ENCODE measurements at regions not wholly inside any gene's neighbourhood (a gene's known extent, or its start where the extent isn't known, plus 50 kb on each side); places are given as distances from the start of the nearest gene placed in this dataset.

GRCh38 chr18:38427234-38427633 lies 861.6 kb upstream of the CELF4 start:
- Histone ChIP-seq H3K4me3 (ENCODE audit: low read length) (no peak overlapping the region), H3K27me3 (ENCODE audit: control insufficient read depth, insufficient read depth) (no peaks in the 10 kb centered on the region), H3K4me1 (ENCODE audit: control insufficient read depth, insufficient read depth, low read length) (no peaks in the 10 kb centered on the region), H3K27ac (ENCODE audit: low read length) (no peak overlapping the region), H3K9me3 (ENCODE audit: control insufficient read depth, low read length) (no peaks in the 10 kb centered on the region)
- DNase-seq (no peak), ATAC-seq (no peak)
- intact Hi-C loops (cut with DNase I), result no loop called here
- WGBS, result 86% methylated on average over 2 of the region's 2 CpGs

GRCh38 chr18:38421872-38422615 lies 856.4 kb upstream of the CELF4 start:
- no peaks in the 10 kb centered on the region for H3K27me3 ChIP-seq (ENCODE audit: control insufficient read depth, insufficient read depth)
- H3K27ac ChIP-seq (ENCODE audit: low read length), result no peak overlapping the region
- no peak for ATAC-seq
- WGBS, result 85% methylated on average over 6 of the region's 6 CpGs
- intact Hi-C loops (cut with DNase I), result no loop called here
- no peak for DNase-seq
- no peaks in the 10 kb centered on the region for H3K9me3 ChIP-seq (ENCODE audit: control insufficient read depth, low read length)
- H3K4me3 ChIP-seq (ENCODE audit: low read length), result no peak overlapping the region
- no peaks in the 10 kb centered on the region for H3K4me1 ChIP-seq (ENCODE audit: control insufficient read depth, insufficient read depth, low read length)

- H3K4me3 ChIP-seq (ENCODE audit: low read length), result no peak overlapping the region
- no peaks in the 10 kb centered on the region for H3K9me3 ChIP-seq (ENCODE audit: control insufficient read depth, low read length)
- ATAC-seq (no peak), DNase-seq (no peak)
- WGBS, result 77% methylated on average over 10 of the region's 10 CpGs
- no peak overlapping the region for H3K27ac ChIP-seq (ENCODE audit: low read length)
- intact Hi-C loops (cut with DNase I), result no loop called here
- H3K4me1 ChIP-seq (ENCODE audit: control insufficient read depth, insufficient read depth, low read length), result no peaks in the 10 kb centered on the region
- H3K27me3 ChIP-seq (ENCODE audit: control insufficient read depth, insufficient read depth), result no peaks in the 10 kb centered on the region
Measured at GRCh38 chr18:38421021-38421420, 855.4 kb upstream of the CELF4 start.

GRCh38 chr18:38420611-38421010 lies 855.0 kb upstream of the CELF4 start:
- Histone ChIP-seq H3K27ac (ENCODE audit: low read length) (no peak overlapping the region), H3K9me3 (ENCODE audit: control insufficient read depth, low read length) (no peaks in the 10 kb centered on the region), H3K4me1 (ENCODE audit: control insufficient read depth, insufficient read depth, low read length) (no peaks in the 10 kb centered on the region), H3K27me3 (ENCODE audit: control insufficient read depth, insufficient read depth) (no peaks in the 10 kb centered on the region), H3K4me3 (ENCODE audit: low read length) (no peak overlapping the region)
- ATAC-seq, result no peak
- DNase-seq, result no peak
- intact Hi-C loops (cut with DNase I), result no loop called here
- WGBS, result 53% methylated on average over 3 of the region's 3 CpGs

GRCh38 chr18:38415811-38416210 lies 850.2 kb upstream of the CELF4 start:
- WGBS, result 87% methylated on average over 4 of the region's 4 CpGs
- no peaks in the 10 kb centered on the region for H3K9me3 ChIP-seq (ENCODE audit: control insufficient read depth, low read length)
- H3K4me3 ChIP-seq (ENCODE audit: low read length), result no peak overlapping the region
- DNase-seq (no peak), ATAC-seq (no peak)
- intact Hi-C loops (cut with DNase I), result no loop called here
- H3K4me1 ChIP-seq (ENCODE audit: control insufficient read depth, insufficient read depth, low read length), result no peaks in the 10 kb centered on the region
- H3K27ac ChIP-seq (ENCODE audit: low read length), result no peak overlapping the region
- H3K27me3 ChIP-seq (ENCODE audit: control insufficient read depth, insufficient read depth), result no peaks in the 10 kb centered on the region

- WGBS, result 89% methylated on average over 2 of the region's 2 CpGs
Measured at GRCh38 chr18:38413193-38413592, 847.6 kb upstream of the CELF4 start.

GRCh38 chr18:38406607-38407006 lies 841.0 kb upstream of the CELF4 start:
- H3K27ac ChIP-seq (ENCODE audit: low read length), result no peak overlapping the region
- H3K4me3 ChIP-seq (ENCODE audit: low read length), result no peak overlapping the region
- 77% methylated on average over 4 of the region's 4 CpGs for WGBS
- DNase-seq (no peak), ATAC-seq (no peak)
- no peaks in the 10 kb centered on the region for H3K4me1 ChIP-seq (ENCODE audit: control insufficient read depth, insufficient read depth, low read length)
- no peaks in the 10 kb centered on the region for H3K9me3 ChIP-seq (ENCODE audit: control insufficient read depth, low read length)
- intact Hi-C loops (cut with DNase I), result no loop called here
- H3K27me3 ChIP-seq (ENCODE audit: control insufficient read depth, insufficient read depth), result no peaks in the 10 kb centered on the region

More at GRCh38 chr18:38413193-38413592, 847.6 kb upstream of the CELF4 start:
- intact Hi-C loops (cut with DNase I), result no loop called here
- no peak for DNase-seq
- Histone ChIP-seq H3K4me3 (ENCODE audit: low read length) (no peak overlapping the region), H3K9me3 (ENCODE audit: control insufficient read depth, low read length) (no peaks in the 10 kb centered on the region), H3K27me3 (ENCODE audit: control insufficient read depth, insufficient read depth) (no peaks in the 10 kb centered on the region), H3K27ac (ENCODE audit: low read length) (no peak overlapping the region), H3K4me1 (ENCODE audit: control insufficient read depth, insufficient read depth, low read length) (no peaks in the 10 kb centered on the region)
- ATAC-seq, result no peak

GRCh38 chr18:38402509-38402908 lies 836.9 kb upstream of the CELF4 start:
- WGBS, result 59% methylated on average over 3 of the region's 3 CpGs
- Histone ChIP-seq H3K4me3 (ENCODE audit: low read length) (no peak overlapping the region), H3K4me1 (ENCODE audit: control insufficient read depth, insufficient read depth, low read length) (no peaks in the 10 kb centered on the region), H3K27ac (ENCODE audit: low read length) (no peak overlapping the region), H3K9me3 (ENCODE audit: control insufficient read depth, low read length) (no peaks in the 10 kb centered on the region), H3K27me3 (ENCODE audit: control insufficient read depth, insufficient read depth) (no peaks in the 10 kb centered on the region)
- ATAC-seq (no peak), DNase-seq (no peak)
- intact Hi-C loops (cut with DNase I), result no loop called here

- no peak for ATAC-seq
- no peak overlapping the region for H3K27ac ChIP-seq (ENCODE audit: low read length)
- H3K9me3 ChIP-seq (ENCODE audit: control insufficient read depth, low read length), result no peaks in the 10 kb centered on the region
- intact Hi-C loops (cut with DNase I), result no loop called here
- no peaks in the 10 kb centered on the region for H3K4me1 ChIP-seq (ENCODE audit: control insufficient read depth, insufficient read depth, low read length)
- no peak for DNase-seq
- H3K27me3 ChIP-seq (ENCODE audit: control insufficient read depth, insufficient read depth), result no peaks in the 10 kb centered on the region
- H3K4me3 ChIP-seq (ENCODE audit: low read length), result no peak overlapping the region
Measured at GRCh38 chr18:38397094-38397493, 831.5 kb upstream of the CELF4 start.

- WGBS, result 44% methylated on average over 1 of the region's 1 CpG
- ATAC-seq (no peak), DNase-seq (no peak)
- Histone ChIP-seq H3K9me3 (ENCODE audit: control insufficient read depth, low read length) (no peaks in the 10 kb centered on the region), H3K4me3 (ENCODE audit: low read length) (no peak overlapping the region), H3K4me1 (ENCODE audit: control insufficient read depth, insufficient read depth, low read length) (no peaks in the 10 kb centered on the region), H3K27ac (ENCODE audit: low read length) (no peak overlapping the region), H3K27me3 (ENCODE audit: control insufficient read depth, insufficient read depth) (no peaks in the 10 kb centered on the region)
- intact Hi-C loops (cut with DNase I), result no loop called here
Measured at GRCh38 chr18:38386146-38386545, 820.5 kb upstream of the CELF4 start.

- Histone ChIP-seq H3K27ac (ENCODE audit: low read length) (no peak overlapping the region), H3K9me3 (ENCODE audit: control insufficient read depth, low read length) (no peaks in the 10 kb centered on the region), H3K4me1 (ENCODE audit: control insufficient read depth, insufficient read depth, low read length) (no peaks in the 10 kb centered on the region), H3K4me3 (ENCODE audit: low read length) (no peak overlapping the region), H3K27me3 (ENCODE audit: control insufficient read depth, insufficient read depth) (no peaks in the 10 kb centered on the region)
- DNase-seq (no peak), ATAC-seq (no peak)
- intact Hi-C loops (cut with DNase I), result no loop called here
- WGBS, result 59% methylated on average over 4 of the region's 4 CpGs
Measured at GRCh38 chr18:38369772-38370690, 804.4 kb upstream of the CELF4 start.
